Caco-2 (cell line): ENCODE measurements at regions not wholly inside any gene's neighbourhood (a gene's known extent, or its start where the extent isn't known, plus 50 kb on each side); places are given as distances from the start of the nearest gene placed in this dataset.
A peak's percentile ranks its signal among the peaks of the same experiment; 100 is the strongest.

Experiments used
- BruUV-seq: library from RNA; stranded (reverse); fragments of 400-500 nt; replicated peaks from 2 replicates; lab custom pipeline; 2021; lab: Mats Ljungman, UMichigan
- CTCF ChIA-PET: fragments of 300-600 bp; sonication (Branson Sonifier 250); formaldehyde crosslinking; loops from one replicate; lab custom pipeline; 2022; ENCODE audit warnings: antibody characterized with exemption; lab: Charles Lee
- POLR2A ChIA-PET: fragments of 300-600 bp; sonication (Branson Sonifier 250); formaldehyde crosslinking; loops from one replicate; lab custom pipeline; 2022; ENCODE audit warnings: antibody characterized with exemption; lab: Charles Lee
- DNase-seq, 2 experiments: peaks; one replicate each; pipeline versions ENCODE4 v3.0.0 to v3.0.0-alpha.2; 2020 to 2022
- H3K27me3 ChIP-seq: replicated peaks from 2 replicates; pipeline ENCODE4 v1.6.0; 2011; ENCODE audit warnings: low read length; ENCODE audit not compliant: control insufficient read depth, insufficient read depth
- H3K36me3 ChIP-seq: 2 replicates; pipeline ENCODE4 v1.5.1; 2011; ENCODE audit warnings: low read length; ENCODE audit not compliant: control insufficient read depth, insufficient read depth
- H3K4me1 ChIP-seq: fragments of 250-450 bp; sonication (Bioruptor Pico); 2 replicates; pipeline ENCODE4 v1.5.1; 2020; ENCODE audit warnings: mild to moderate bottlenecking
- H3K4me3 ChIP-seq: 2 replicates; pipeline ENCODE4 v1.5.1; 2011; ENCODE audit warnings: low read depth, mild to moderate bottlenecking, control low read depth, low read length
- H3K9me3 ChIP-seq: fragments of 250-450 bp; sonication (Bioruptor Pico); 2 replicates; pipeline ENCODE4 v1.5.1; 2020; ENCODE audit warnings: mild to moderate bottlenecking, moderate library complexity
- H3K27ac Mint-ChIP-seq: one replicate; pipeline ENCODE4 v1.8.0; 2022; ENCODE audit warnings: mixed read lengths; ENCODE audit not compliant: unreplicated experiment
- H3K27me3 Mint-ChIP-seq: one replicate; pipeline ENCODE4 v1.8.0; 2022; ENCODE audit warnings: mixed read lengths; ENCODE audit not compliant: insufficient read depth, unreplicated experiment
- H3K36me3 Mint-ChIP-seq: one replicate; pipeline ENCODE4 v1.8.0; 2022; ENCODE audit warnings: mild to moderate bottlenecking, mixed read lengths; ENCODE audit not compliant: insufficient read depth, unreplicated experiment
- H3K4me1 Mint-ChIP-seq: one replicate; pipeline ENCODE4 v1.8.0; 2022; ENCODE audit warnings: low read depth, mixed read lengths; ENCODE audit not compliant: unreplicated experiment
- H3K4me3 Mint-ChIP-seq: one replicate; pipeline ENCODE4 v1.8.0; 2022; ENCODE audit warnings: mild to moderate bottlenecking, moderate library complexity, mixed read lengths; ENCODE audit not compliant: unreplicated experiment
- H3K9me3 Mint-ChIP-seq: one replicate; pipeline ENCODE4 v1.8.0; 2022; ENCODE audit warnings: mixed read lengths; ENCODE audit not compliant: unreplicated experiment
- CTCF ChIP-seq, 2 experiments: fragments of 200-600 bp in 1 of 2; IDR thresholded peaks; 1 replicate in 1 of 2; 2 replicates in 1 of 2; pipeline versions ENCODE4 v1.5.1 to v1.8.0; 2011 to 2022; ENCODE audit warnings: antibody characterized with exemption in 1 of 2, control low read depth in 1 of 2, inconsistent platforms in 1 of 2, low read depth in 1 of 2, low read length in 1 of 2, mild to moderate bottlenecking in 1 of 2, moderate library complexity in 1 of 2; ENCODE audit not compliant: insufficient read depth in 1 of 2, severe bottlenecking in 1 of 2, unreplicated experiment in 1 of 2
- intact Hi-C: fragments of 100-400 bp; cut with micrococcal nuclease; formaldehyde crosslinking; loops from one replicate; pipeline ENCODE4 v1.10.0; 2022; ENCODE audit not compliant: unreplicated experiment

- no peak for DNase-seq
- ChIA-PET POLR2A (no interaction called here), CTCF (no interaction called here)
- Mint-ChIP-seq H3K27me3 (no peaks in the 10 kb centered on the region), H3K27ac (no peak overlapping the region), H3K4me1 (no peaks in the 10 kb centered on the region), H3K4me3 (no peak overlapping the region), H3K9me3 (peaks cover 6% of the 10 kb centered on the region), H3K36me3 (no peaks in the 10 kb centered on the region)
- Histone ChIP-seq H3K27me3 (no peaks in the 10 kb centered on the region), H3K36me3 (no peaks in the 10 kb centered on the region), H3K9me3 (0 out of 2 replicates have a peak, but pooled peaks cover 4% of the 10 kb centered on the region), H3K4me3 (no peak overlapping the region), H3K4me1 (no peaks in the 10 kb centered on the region)
- TF ChIP-seq CTCF (IDR thresholded peaks at IDR 0.05; ENCODE audit: insufficient read depth in 1 of 2, low read depth in 1 of 2, low read length in 1 of 2, severe bottlenecking in 1 of 2, unreplicated experiment in 1 of 2) = peak in 1 of 2 experiments; percentile 3
- BruUV-seq = no TSS peak
- intact Hi-C loops = no loop called here
Measured at GRCh38 chr6:22413681-22414311, 117.0 kb upstream of the PRL start.

- no peak for DNase-seq
- ChIA-PET CTCF (no interaction called here), POLR2A (no interaction called here)
- H3K27me3 ChIP-seq = no peaks in the 10 kb centered on the region
- no TSS peak for BruUV-seq
- intact Hi-C loops = no loop called here
- no peak for TF ChIP-seq CTCF (IDR thresholded peaks at IDR 0.05; ENCODE audit: insufficient read depth in 1 of 2, low read depth in 1 of 2, low read length in 1 of 2, severe bottlenecking in 1 of 2, unreplicated experiment in 1 of 2)
- peaks cover 12% of the 10 kb centered on the region for H3K9me3 ChIP-seq
- no peaks in the 10 kb centered on the region for H3K4me1 ChIP-seq
- Mint-ChIP-seq H3K9me3 (peaks cover 24% of the 10 kb centered on the region), H3K27ac (no peak overlapping the region), H3K4me3 (no peak overlapping the region), H3K27me3 (no peaks in the 10 kb centered on the region), H3K36me3 (no peaks in the 10 kb centered on the region), H3K4me1 (no peaks in the 10 kb centered on the region)
- H3K36me3 ChIP-seq = no peaks in the 10 kb centered on the region
- no peak overlapping the region for H3K4me3 ChIP-seq
Measured at GRCh38 chr6:22418714-22419113, 121.9 kb upstream of the PRL start.

GRCh38 chr6:22421198-22421597 lies 124.4 kb upstream of the PRL start:
- Mint-ChIP-seq H3K4me3 (no peak overlapping the region), H3K27me3 (no peaks in the 10 kb centered on the region), H3K9me3 (peaks cover 24% of the 10 kb centered on the region), H3K36me3 (no peaks in the 10 kb centered on the region), H3K4me1 (no peaks in the 10 kb centered on the region), H3K27ac (no peak overlapping the region)
- H3K4me3 ChIP-seq = no peak overlapping the region
- intact Hi-C loops = no loop called here
- H3K36me3 ChIP-seq = no peaks in the 10 kb centered on the region
- H3K4me1 ChIP-seq = no peaks in the 10 kb centered on the region
- BruUV-seq = no TSS peak
- peaks cover 12% of the 10 kb centered on the region for H3K9me3 ChIP-seq
- no peaks in the 10 kb centered on the region for H3K27me3 ChIP-seq
- no peak for TF ChIP-seq CTCF (IDR thresholded peaks at IDR 0.05; ENCODE audit: insufficient read depth in 1 of 2, low read depth in 1 of 2, low read length in 1 of 2, severe bottlenecking in 1 of 2, unreplicated experiment in 1 of 2)
- ChIA-PET CTCF (no interaction called here), POLR2A (no interaction called here)
- no peak for DNase-seq
